GM18868 (cell line): ENCODE measurements at regions not wholly inside any gene's neighbourhood (a gene's known extent, or its start where the extent isn't known, plus 50 kb on each side); places are given as distances from the start of the nearest gene placed in this dataset.

ENCODE experiments used
- ATAC-seq: cut with Tn5 transposase; IDR thresholded peaks from one replicate; pipeline ENCODE4 v1.9.1; 2021; ENCODE audit warnings: mild to moderate bottlenecking, moderate library complexity; ENCODE audit not compliant: unreplicated experiment

- no peak for ATAC-seq
Observed at GRCh38 chr5:133718457-133718856, 106.1 kb upstream of the FSTL4 start.

- ATAC-seq: no peak
Observed at GRCh38 chr5:133716532-133717183, 104.3 kb upstream of the FSTL4 start.

- ATAC-seq: no peak
Observed at GRCh38 chr5:133715616-133716015, 103.3 kb upstream of the FSTL4 start.

- ATAC-seq: no peak
Observed at GRCh38 chr5:133715216-133715615, 102.9 kb upstream of the FSTL4 start.

- no peak for ATAC-seq
Observed at GRCh38 chr5:133714161-133714915, 102.0 kb upstream of the FSTL4 start.

GRCh38 chr5:133713751-133714150 lies 101.4 kb upstream of the FSTL4 start:
- ATAC-seq: no peak

GRCh38 chr5:133713209-133713608 lies 100.9 kb upstream of the FSTL4 start:
- no peak for ATAC-seq

GRCh38 chr5:133712562-133712961 lies 100.2 kb upstream of the FSTL4 start:
- no peak for ATAC-seq

GRCh38 chr5:133709209-133709725 lies 96.9 kb upstream of the FSTL4 start:
- no peak for ATAC-seq

- no peak for ATAC-seq
Observed at GRCh38 chr5:133708331-133708850, 96.0 kb upstream of the FSTL4 start.

- no peak for ATAC-seq
Observed at GRCh38 chr5:133707629-133708028, 95.3 kb upstream of the FSTL4 start.

- ATAC-seq: no peak
Observed at GRCh38 chr5:133706506-133707430, 94.4 kb upstream of the FSTL4 start.

GRCh38 chr5:133705331-133705730 lies 93.0 kb upstream of the FSTL4 start:
- ATAC-seq: no peak

- no peak for ATAC-seq
Observed at GRCh38 chr5:133704411-133704810, 92.1 kb upstream of the FSTL4 start.

GRCh38 chr5:133703935-133704334 lies 91.6 kb upstream of the FSTL4 start:
- no peak for ATAC-seq

- ATAC-seq: no peak
Observed at GRCh38 chr5:133702791-133703770, 90.7 kb upstream of the FSTL4 start.

GRCh38 chr5:133701871-133702270 lies 89.5 kb upstream of the FSTL4 start:
- ATAC-seq: no peak

GRCh38 chr5:133700251-133700650 lies 87.9 kb upstream of the FSTL4 start:
- ATAC-seq: no peak

- ATAC-seq: peak; percentile 77
Observed at GRCh38 chr5:133698646-133699526, 86.5 kb upstream of the FSTL4 start.
